Calu3 (cell line): ENCODE measurements at regions not wholly inside any gene's neighbourhood (a gene's known extent, or its start where the extent isn't known, plus 50 kb on each side); places are given as distances from the start of the nearest gene placed in this dataset.

Experiments
- BruUV-seq: library from RNA; stranded (reverse); fragments of 400-500 nt; replicated peaks from 2 replicates; lab custom pipeline; 2021; lab: Mats Ljungman, UMichigan
- CTCF ChIA-PET: fragments of 300-600 bp; sonication (Branson Sonifier 250); formaldehyde crosslinking; loops from one replicate; lab custom pipeline; 2022; ENCODE audit warnings: antibody characterized with exemption; lab: Charles Lee
- DNase-seq: peaks from one replicate; pipeline ENCODE4 v3.0.0; 2022
- H3K27ac Mint-ChIP-seq: one replicate; pipeline ENCODE4 v1.8.0; 2022; ENCODE audit warnings: mixed read lengths; ENCODE audit not compliant: unreplicated experiment
- H3K27me3 Mint-ChIP-seq: one replicate; pipeline ENCODE4 v1.8.0; 2022; ENCODE audit warnings: mixed read lengths; ENCODE audit not compliant: unreplicated experiment
- H3K36me3 Mint-ChIP-seq: one replicate; pipeline ENCODE4 v1.8.0; 2022; ENCODE audit warnings: mild to moderate bottlenecking, moderate library complexity, mixed read lengths; ENCODE audit not compliant: insufficient read depth, unreplicated experiment
- H3K4me1 Mint-ChIP-seq: one replicate; pipeline ENCODE4 v1.8.0; 2022; ENCODE audit warnings: mild to moderate bottlenecking, low read depth, mixed read lengths; ENCODE audit not compliant: unreplicated experiment
- H3K4me3 Mint-ChIP-seq: one replicate; pipeline ENCODE4 v1.8.0; 2022; ENCODE audit warnings: mild to moderate bottlenecking, low read depth, moderate library complexity, mixed read lengths; ENCODE audit not compliant: unreplicated experiment
- H3K9me3 Mint-ChIP-seq: one replicate; pipeline ENCODE4 v1.8.0; 2022; ENCODE audit warnings: low read depth, mixed read lengths; ENCODE audit not compliant: unreplicated experiment
- CTCF ChIP-seq: fragments of 200-600 bp; IDR thresholded peaks from one replicate; pipeline ENCODE4 v1.8.0; 2022; ENCODE audit warnings: antibody characterized with exemption; ENCODE audit not compliant: unreplicated experiment
- intact Hi-C: fragments of 100-400 bp; cut with micrococcal nuclease; formaldehyde crosslinking; loops from one replicate; pipeline ENCODE4 v1.10.0; 2022; ENCODE audit not compliant: unreplicated experiment

- intact Hi-C loops = no loop called here
- no TSS peak for BruUV-seq
- Mint-ChIP-seq H3K4me1 (no peaks in the 10 kb centered on the region), H3K27ac (no peak overlapping the region), H3K4me3 (no peak overlapping the region), H3K36me3 (no peaks in the 10 kb centered on the region), H3K9me3 (no peaks in the 10 kb centered on the region), H3K27me3 (peaks cover 47% of the 10 kb centered on the region)
- no peak for TF ChIP-seq CTCF
- DNase-seq = no peak
- CTCF ChIA-PET = no interaction called here
Observed at GRCh38 chr6:170473801-170474200, 79.3 kb downstream of the PSMB1 start.

GRCh38 chr6:170473301-170473717 is 79.8 kb downstream of the PSMB1 start:
- Mint-ChIP-seq H3K9me3 (no peaks in the 10 kb centered on the region), H3K36me3 (no peaks in the 10 kb centered on the region), H3K27me3 (peaks cover 42% of the 10 kb centered on the region), H3K4me1 (no peaks in the 10 kb centered on the region), H3K27ac (no peak overlapping the region), H3K4me3 (no peak overlapping the region)
- BruUV-seq = no TSS peak
- intact Hi-C loops = no loop called here
- no peak for DNase-seq
- CTCF ChIA-PET = no interaction called here
- TF ChIP-seq CTCF = no peak

GRCh38 chr6:170471491-170471890 is 81.6 kb downstream of the PSMB1 start:
- no peak for TF ChIP-seq CTCF
- CTCF ChIA-PET = no interaction called here
- Mint-ChIP-seq H3K27me3 (peaks cover 35% of the 10 kb centered on the region), H3K4me1 (no peaks in the 10 kb centered on the region), H3K36me3 (no peaks in the 10 kb centered on the region), H3K4me3 (no peak overlapping the region), H3K27ac (no peak overlapping the region), H3K9me3 (no peaks in the 10 kb centered on the region)
- BruUV-seq = no TSS peak
- DNase-seq = no peak
- intact Hi-C loops = no loop called here

GRCh38 chr6:170470734-170471133 is 82.4 kb downstream of the PSMB1 start:
- no peak for TF ChIP-seq CTCF
- intact Hi-C loops = no loop called here
- H3K9me3 Mint-ChIP-seq = no peaks in the 10 kb centered on the region
- CTCF ChIA-PET = no interaction called here
- BruUV-seq = no TSS peak
- peaks cover 35% of the 10 kb centered on the region for H3K27me3 Mint-ChIP-seq
- H3K36me3 Mint-ChIP-seq = no peaks in the 10 kb centered on the region
- no peak for DNase-seq
- no peak overlapping the region for H3K4me3 Mint-ChIP-seq
- H3K4me1 Mint-ChIP-seq = no peaks in the 10 kb centered on the region
- H3K27ac Mint-ChIP-seq = no peak overlapping the region
